HG02870 (cell line): ENCODE measurements at regions not wholly inside any gene's neighbourhood (a gene's known extent, or its start where the extent isn't known, plus 50 kb on each side); places are given as distances from the start of the nearest gene placed in this dataset.
"Not testable (repeated sequence)": the region's sequence is repeated elsewhere in the genome, so short reads cannot be mapped to it uniquely, and the experiment has no call there.

ENCODE experiments used
- ATAC-seq: cut with Tn5 transposase; IDR thresholded peaks from one replicate; pipeline ENCODE4 v1.9.1; 2021; ENCODE audit warnings: mild to moderate bottlenecking, moderate library complexity; ENCODE audit not compliant: unreplicated experiment

GRCh38 chr3:73176941-73177340 lies 115.5 kb downstream of the EBLN2 start:
- no peak for ATAC-seq

- no peak for ATAC-seq
Observed at GRCh38 chr3:73177827-73178226, 116.4 kb downstream of the EBLN2 start.

- no peak for ATAC-seq
Observed at GRCh38 chr3:73179601-73180000, 118.1 kb downstream of the EBLN2 start.

- ATAC-seq = no peak
Observed at GRCh38 chr3:73186741-73187140, 125.3 kb downstream of the EBLN2 start.

- ATAC-seq = no peak
Observed at GRCh38 chr3:73187328-73187727, 125.9 kb downstream of the EBLN2 start.

GRCh38 chr3:73188707-73189106 lies 127.2 kb downstream of the EBLN2 start:
- ATAC-seq = no peak

GRCh38 chr3:73192036-73192738 lies 130.7 kb downstream of the EBLN2 start:
- ATAC-seq = no peak

GRCh38 chr3:73193943-73194342 lies 132.5 kb downstream of the EBLN2 start:
- ATAC-seq = not testable (repeated sequence)

- no peak for ATAC-seq
Observed at GRCh38 chr3:73197187-73197586, 135.7 kb downstream of the EBLN2 start.

- ATAC-seq = no peak
Observed at GRCh38 chr3:73203101-73203500, 141.6 kb downstream of the EBLN2 start.

- ATAC-seq = no peak
Observed at GRCh38 chr3:73203633-73204032, 142.2 kb downstream of the EBLN2 start.

- ATAC-seq = no peak
Observed at GRCh38 chr3:73204841-73205240, 143.4 kb downstream of the EBLN2 start.

- ATAC-seq = no peak
Observed at GRCh38 chr3:73206030-73206429, 144.6 kb downstream of the EBLN2 start.

- ATAC-seq = no peak
Observed at GRCh38 chr3:73207946-73208440, 146.5 kb downstream of the EBLN2 start.

- ATAC-seq = no peak
Observed at GRCh38 chr3:73210759-73211158, 149.3 kb downstream of the EBLN2 start.

- ATAC-seq = no peak
Observed at GRCh38 chr3:73212683-73213082, 151.2 kb downstream of the EBLN2 start.

- ATAC-seq = no peak
Observed at GRCh38 chr3:73213896-73214295, 152.4 kb downstream of the EBLN2 start.

- ATAC-seq = no peak
Observed at GRCh38 chr3:73214846-73215245, 153.4 kb downstream of the EBLN2 start.

GRCh38 chr3:73215281-73215680 lies 153.8 kb downstream of the EBLN2 start:
- no peak for ATAC-seq

- ATAC-seq = no peak
Observed at GRCh38 chr3:73215901-73216300, 154.4 kb downstream of the EBLN2 start.

GRCh38 chr3:73216310-73216709 lies 154.9 kb downstream of the EBLN2 start:
- ATAC-seq = no peak

- ATAC-seq = no peak
Observed at GRCh38 chr3:73222126-73222525, 160.7 kb downstream of the EBLN2 start.
